Naive thymus-derived CD4-positive, alpha-beta T cell (primary cell): ENCODE measurements at regions not wholly inside any gene's neighbourhood (a gene's known extent, or its start where the extent isn't known, plus 50 kb on each side); places are given as distances from the start of the nearest gene placed in this dataset.
A peak's percentile ranks its signal among the peaks of the same experiment; 100 is the strongest.

ENCODE experiments used
- ATAC-seq: fragments of 150-1000 bp; cut with Tn5 transposase; 2 replicates; pipeline ENCODE4 v1.10.0; 2021; ENCODE audit warnings: mild to moderate bottlenecking, moderate library complexity
- CTCF ChIA-PET: fragments of 350-600 bp; sonication (Branson Sonifier 250); formaldehyde crosslinking; loops from one replicate; lab custom pipeline; 2021; ENCODE audit warnings: antibody characterized with exemption; lab: Charles Lee
- POLR2A ChIA-PET: fragments of 350-600 bp; sonication (Branson Sonifier 250); formaldehyde crosslinking; loops from one replicate; lab custom pipeline; 2021; ENCODE audit warnings: antibody characterized with exemption, inconsistent platforms; lab: Charles Lee
- DNase-seq, 9 donors: peaks; one replicate each; pipeline versions ENCODE4 v3.0.0 to v3.0.0-alpha.2; 2020 to 2022; ENCODE audit warnings: mixed read lengths in 1 of 9
- H3K27ac ChIP-seq: one replicate; pipeline ENCODE4 v1.7.0; 2013; ENCODE audit warnings: mild to moderate bottlenecking, low read depth, low read length, moderate library complexity
- H3K27me3 ChIP-seq, 2 donors: one replicate each; pipeline ENCODE4 v1.7.0; 2013; ENCODE audit warnings: low read length in 2 of 2, mild to moderate bottlenecking in 2 of 2, moderate library complexity in 2 of 2; ENCODE audit not compliant: control insufficient read depth in 2 of 2, insufficient read depth in 2 of 2
- H3K36me3 ChIP-seq, 3 experiments: 1 replicate in 2 of 3; 2 replicates in 1 of 3; pipeline ENCODE4 v1.7.0; 2013; ENCODE audit warnings: low read length in 3 of 3, mild to moderate bottlenecking in 3 of 3, moderate library complexity in 1 of 3; ENCODE audit not compliant: insufficient read depth in 3 of 3, control insufficient read depth in 2 of 3
- H3K4me1 ChIP-seq, 2 donors: one replicate each; pipeline ENCODE4 v1.7.0; 2013; ENCODE audit warnings: low read length in 2 of 2, mild to moderate bottlenecking in 2 of 2, moderate library complexity in 1 of 2; ENCODE audit not compliant: control insufficient read depth in 2 of 2, insufficient read depth in 2 of 2
- H3K4me3 ChIP-seq: 2 replicates; pipeline ENCODE4 v1.7.0; 2013; ENCODE audit warnings: mild to moderate bottlenecking, low read length
- H3K9me3 ChIP-seq, 3 experiments: 1 replicate in 2 of 3; 2 replicates in 1 of 3; pipeline ENCODE4 v1.7.0; 2013; ENCODE audit warnings: low read length in 3 of 3; ENCODE audit not compliant: control insufficient read depth in 2 of 3
- H3K27ac Mint-ChIP-seq, 9 donors: one replicate each; pipeline ENCODE4 v1.8.0; 2020 to 2022; ENCODE audit warnings: mixed read lengths in 9 of 9, mild to moderate bottlenecking in 8 of 9, moderate library complexity in 5 of 9, inconsistent platforms in 2 of 9
- H3K27me3 Mint-ChIP-seq, 5 donors: one replicate each; pipeline ENCODE4 v1.8.0; 2021 to 2022; ENCODE audit warnings: mixed read lengths in 5 of 5, mild to moderate bottlenecking in 1 of 5
- H3K36me3 Mint-ChIP-seq, 5 donors: one replicate each; pipeline ENCODE4 v1.8.0; 2020 to 2022; ENCODE audit warnings: mixed read lengths in 5 of 5, mild to moderate bottlenecking in 3 of 5, inconsistent platforms in 1 of 5
- H3K4me1 Mint-ChIP-seq, 7 donors: one replicate each; pipeline ENCODE4 v1.8.0; 2020 to 2022; ENCODE audit warnings: mixed read lengths in 7 of 7, mild to moderate bottlenecking in 3 of 7, inconsistent platforms in 1 of 7
- H3K4me3 Mint-ChIP-seq, 10 donors: one replicate each; pipeline ENCODE4 v1.8.0; 2020 to 2022; ENCODE audit warnings: mild to moderate bottlenecking in 10 of 10, mixed read lengths in 10 of 10, moderate library complexity in 6 of 10, inconsistent platforms in 2 of 10
- H3K9me3 Mint-ChIP-seq, 11 donors: one replicate each; pipeline ENCODE4 v1.8.0; 2020 to 2022; ENCODE audit warnings: mixed read lengths in 11 of 11, mild to moderate bottlenecking in 4 of 11, inconsistent platforms in 1 of 11, moderate library complexity in 1 of 11
- intact Hi-C, 2 donors: fragments of 100-400 bp; cut with micrococcal nuclease; formaldehyde crosslinking; loops; one replicate each; pipeline ENCODE4 v1.15.1; 2023

DNA sequence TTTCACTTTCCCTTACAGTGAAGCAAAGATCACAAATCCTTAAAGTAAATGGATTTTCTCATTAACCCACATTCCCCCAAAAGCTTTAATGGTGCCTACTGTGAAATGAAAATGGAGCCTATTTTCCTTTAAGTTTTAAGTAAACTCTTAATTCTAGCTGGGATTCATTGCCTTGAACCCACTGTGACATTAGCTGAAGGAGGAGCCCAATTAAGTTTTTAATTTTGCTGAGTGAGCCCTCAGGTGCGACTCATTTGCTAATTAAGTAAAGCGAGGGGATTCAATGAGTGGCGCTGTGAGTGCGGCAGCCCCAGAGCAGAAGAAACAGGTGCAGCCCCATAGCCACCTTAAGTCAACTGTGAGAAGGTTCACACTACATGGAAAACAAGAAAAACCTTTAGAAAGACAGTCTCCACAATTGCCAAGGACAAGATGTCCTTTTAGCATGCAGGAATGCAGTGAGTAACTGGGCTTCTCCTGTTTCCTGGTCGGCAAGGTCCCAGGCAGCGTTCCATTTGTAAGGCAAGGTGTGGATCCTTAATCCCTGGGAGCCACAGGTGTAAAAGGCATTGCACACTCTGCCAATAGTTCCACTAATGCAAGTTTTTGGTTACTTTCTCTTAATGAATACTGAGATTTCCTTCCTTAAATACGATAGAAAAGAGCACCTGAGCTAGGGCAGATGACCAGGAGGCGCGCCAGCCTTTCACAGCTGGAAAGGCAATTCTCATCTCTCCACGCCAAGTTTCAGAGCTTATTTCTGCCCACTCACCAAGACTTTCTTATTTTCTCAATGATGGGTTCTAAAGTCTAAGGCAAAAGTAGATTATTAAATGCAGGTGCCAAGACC lies 87.7 kb downstream of the TMEM18 start:
- no peak for ATAC-seq
- Histone ChIP-seq H3K36me3 (no peaks in the 10 kb centered on the region), H3K27ac (no peak overlapping the region), H3K9me3 (no peaks in the 10 kb centered on the region), H3K27me3 (no peaks in the 10 kb centered on the region), H3K4me3 (no peak overlapping the region), H3K4me1 (peaks cover 15 to 17% of the 10 kb centered on the region in 2 donors)
- H3K4me3 Mint-ChIP-seq = no peak overlapping the region
- ChIA-PET POLR2A (no interaction called here), CTCF (no interaction called here)
- no peaks in the 10 kb centered on the region for H3K9me3 Mint-ChIP-seq
- H3K36me3 Mint-ChIP-seq = no peaks in the 10 kb centered on the region
- H3K27me3 Mint-ChIP-seq = peaks cover 0 to 38% (median 5%) of the 10 kb centered on the region in 5 donors
- DNase-seq = no peak
- no peak overlapping the region for H3K27ac Mint-ChIP-seq
- intact Hi-C loops = no loop called here
- peaks cover 8 to 18% (median 13%) of the 10 kb centered on the region in 7 donors for H3K4me1 Mint-ChIP-seq

DNA sequence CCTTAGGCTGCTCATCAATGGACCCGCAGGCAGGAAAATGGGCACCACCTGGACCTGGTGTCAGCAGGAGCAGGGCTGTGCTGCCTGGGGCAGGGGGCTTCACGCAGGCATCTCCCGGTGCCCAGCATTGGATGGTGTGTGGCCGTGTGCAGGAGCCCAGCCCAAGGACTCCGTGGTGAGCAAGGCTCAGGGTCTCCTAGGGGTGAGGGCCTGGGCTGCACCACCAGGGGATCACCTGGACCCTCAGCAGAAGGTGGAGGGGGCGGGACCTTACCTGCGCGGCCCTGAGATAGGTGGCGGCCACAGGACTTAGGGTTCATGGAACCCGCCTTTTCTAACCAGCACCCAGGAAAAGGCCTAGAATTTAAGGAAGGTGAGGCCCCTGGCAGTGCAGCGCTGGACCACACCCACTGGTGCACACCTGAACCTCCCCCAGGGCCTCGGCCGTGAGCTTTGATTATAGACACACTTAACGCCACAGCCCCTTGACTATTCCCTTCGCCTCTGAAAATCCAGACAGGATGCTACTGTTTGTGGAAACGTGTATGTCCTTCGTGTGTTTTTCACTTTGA lies 89.0 kb downstream of the TMEM18 start:
- peaks cover 15 to 19% of the 10 kb centered on the region in 2 donors for H3K4me1 ChIP-seq
- no peaks in the 10 kb centered on the region for H3K9me3 ChIP-seq
- Mint-ChIP-seq H3K27me3 (peaks cover 0 to 38% (median 5%) of the 10 kb centered on the region in 5 donors), H3K4me3 (no peak overlapping the region), H3K36me3 (no peaks in the 10 kb centered on the region), H3K4me1 (peaks cover 8 to 23% (median 13%) of the 10 kb centered on the region in 7 donors), H3K9me3 (no peaks in the 10 kb centered on the region), H3K27ac (no peak overlapping the region)
- CTCF ChIA-PET = no interaction called here
- no peak overlapping the region for H3K27ac ChIP-seq
- no peak for ATAC-seq
- no peak overlapping the region for H3K4me3 ChIP-seq
- H3K36me3 ChIP-seq = no peaks in the 10 kb centered on the region
- POLR2A ChIA-PET = no interaction called here
- H3K27me3 ChIP-seq = no peaks in the 10 kb centered on the region
- no peak for DNase-seq
- intact Hi-C loops = no loop called here

DNA sequence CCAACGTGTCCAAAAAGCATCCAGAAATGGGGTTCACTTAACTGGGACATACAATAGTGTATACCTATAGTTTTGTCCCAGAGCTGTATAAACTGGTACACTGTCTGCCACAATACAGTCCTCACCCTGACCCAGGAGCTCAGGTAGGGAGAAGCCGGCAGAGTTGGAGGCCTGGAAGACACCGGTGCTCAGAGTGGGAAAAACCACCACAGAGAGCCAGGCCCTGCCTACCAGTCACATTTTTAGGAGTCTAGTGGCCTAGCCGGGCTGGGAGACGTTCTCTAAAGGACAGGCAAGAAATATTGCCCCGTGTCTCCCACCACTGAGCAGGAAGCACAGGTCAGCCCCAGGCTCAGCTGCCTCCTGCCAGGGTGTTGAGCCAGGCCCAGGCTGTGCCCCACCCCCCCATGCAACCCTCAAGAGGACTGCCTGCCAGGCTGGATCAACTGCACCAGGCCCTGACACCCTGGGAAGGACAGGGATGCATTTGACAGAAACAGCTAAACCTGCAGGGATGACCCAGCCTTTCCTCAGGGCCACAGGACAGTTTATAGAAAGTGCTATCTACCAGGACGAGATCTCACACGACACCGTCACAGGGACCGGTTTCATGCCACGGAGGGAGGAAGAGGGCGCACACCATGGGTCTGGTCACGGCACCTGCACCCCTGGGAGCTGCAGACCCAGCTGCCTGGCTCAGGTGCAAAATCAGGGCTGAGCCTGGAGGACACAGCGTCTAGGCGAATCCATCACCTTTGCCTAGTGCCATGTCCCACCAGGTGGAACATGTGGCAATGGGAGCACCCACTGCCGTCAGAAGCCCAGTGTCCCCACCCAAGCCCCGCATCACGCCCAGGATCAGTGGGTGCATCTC lies 89.9 kb downstream of the TMEM18 start:
- Mint-ChIP-seq H3K4me1 (peaks cover 8 to 23% (median 13%) of the 10 kb centered on the region in 7 donors), H3K4me3 (no peak overlapping the region), H3K27me3 (peaks cover 0 to 38% (median 5%) of the 10 kb centered on the region in 5 donors), H3K36me3 (no peaks in the 10 kb centered on the region), H3K27ac (no peak overlapping the region), H3K9me3 (no peaks in the 10 kb centered on the region)
- Histone ChIP-seq H3K36me3 (no peaks in the 10 kb centered on the region), H3K27me3 (no peaks in the 10 kb centered on the region), H3K9me3 (no peaks in the 10 kb centered on the region), H3K4me1 (peaks cover 15 to 19% of the 10 kb centered on the region in 2 donors), H3K27ac (no peak overlapping the region), H3K4me3 (no peak overlapping the region)
- DNase-seq (peak in 1 of 9 donors; percentile 17), ATAC-seq (no peak)
- intact Hi-C loops = no loop called here
- CTCF ChIA-PET = no interaction called here
- POLR2A ChIA-PET = no interaction called here

DNA sequence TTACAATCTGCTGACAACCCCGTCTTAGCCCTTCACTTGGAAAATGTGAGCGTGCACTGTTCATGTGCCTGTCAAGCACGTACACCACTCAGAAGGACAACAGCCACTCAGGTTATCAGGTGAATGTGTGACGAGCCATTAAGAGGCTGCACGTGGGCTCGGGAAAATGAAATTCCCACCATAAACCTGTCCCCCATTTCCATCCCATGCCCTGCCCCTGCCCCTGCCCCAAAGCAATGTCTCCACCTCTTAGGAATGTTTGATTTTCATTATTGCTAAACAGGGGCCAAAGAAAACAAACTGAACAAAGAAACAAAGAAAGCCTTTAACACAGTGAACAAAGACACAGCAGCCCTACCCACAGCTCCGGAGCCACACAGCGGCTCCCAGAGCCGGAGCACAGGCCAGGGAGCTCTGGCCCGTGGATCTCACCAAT lies 90.5 kb downstream of the TMEM18 start:
- H3K27me3 ChIP-seq = no peaks in the 10 kb centered on the region
- H3K9me3 Mint-ChIP-seq = no peaks in the 10 kb centered on the region
- intact Hi-C loops = no loop called here
- H3K27ac ChIP-seq = no peak overlapping the region
- peaks cover 15 to 19% of the 10 kb centered on the region in 2 donors for H3K4me1 ChIP-seq
- ChIA-PET CTCF (no interaction called here), POLR2A (no interaction called here)
- H3K36me3 Mint-ChIP-seq = no peaks in the 10 kb centered on the region
- ATAC-seq (no peak), DNase-seq (peak in 1 of 9 donors; percentile 3)
- peaks cover 8 to 23% (median 13%) of the 10 kb centered on the region in 7 donors for H3K4me1 Mint-ChIP-seq
- no peak overlapping the region for H3K27ac Mint-ChIP-seq
- no peak overlapping the region for H3K4me3 Mint-ChIP-seq
- H3K27me3 Mint-ChIP-seq = peaks cover 0 to 39% (median 5%) of the 10 kb centered on the region in 5 donors
- no peaks in the 10 kb centered on the region for H3K9me3 ChIP-seq
- H3K4me3 ChIP-seq = no peak overlapping the region
- H3K36me3 ChIP-seq = no peaks in the 10 kb centered on the region

DNA sequence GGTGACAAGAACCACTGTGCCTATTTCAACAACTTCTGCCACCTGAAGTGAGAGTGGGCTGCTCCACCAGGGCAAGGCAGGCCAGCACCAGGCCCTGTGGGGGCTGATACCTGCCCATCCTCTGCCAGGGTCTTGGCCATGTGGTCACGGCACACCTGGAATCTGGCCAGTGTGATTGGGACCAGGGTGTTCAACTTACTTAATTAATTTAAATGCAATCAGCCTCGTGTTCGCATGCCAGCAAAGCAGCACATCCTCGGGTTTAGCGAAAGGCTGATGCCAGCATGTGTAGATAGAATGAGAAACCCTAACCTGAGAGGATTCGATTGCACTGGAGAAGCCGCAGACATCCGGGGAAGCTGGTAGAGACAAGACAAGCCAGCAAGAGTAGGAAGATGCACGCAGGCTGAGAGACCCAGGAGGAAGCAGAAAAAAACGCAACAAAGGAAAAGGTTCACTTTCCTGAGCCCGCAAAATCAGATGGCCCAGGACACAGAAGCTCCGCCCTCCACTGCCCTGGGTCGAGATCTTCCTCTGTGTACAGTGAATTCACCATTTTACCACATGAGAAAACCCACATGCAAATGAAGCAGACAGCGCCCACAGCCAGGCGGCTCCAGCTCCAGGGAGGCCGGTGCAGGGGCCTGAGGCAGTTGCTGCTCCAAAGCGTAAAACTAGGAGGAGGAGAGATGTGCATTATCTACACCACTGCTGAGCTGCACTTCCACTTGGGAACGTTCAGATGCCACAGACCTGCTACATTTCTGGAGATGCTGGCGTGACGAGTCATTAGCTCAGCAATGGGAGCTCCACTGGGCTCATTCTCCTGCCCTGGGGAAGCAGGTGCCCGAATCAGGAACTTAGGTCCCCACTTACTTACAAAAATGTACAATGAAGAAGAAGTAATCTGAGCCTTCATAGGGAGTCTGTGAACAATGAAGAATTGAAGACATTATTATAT lies 92.1 kb downstream of the TMEM18 start:
- Mint-ChIP-seq H3K36me3 (no peaks in the 10 kb centered on the region), H3K4me3 (peak overlapping the region; percentile 64 to 85 (median 80)), H3K27ac (peak overlapping the region in 8 of 9 donors; percentile 15 to 91 (median 68)), H3K27me3 (peaks cover 0 to 32% (median 5%) of the 10 kb centered on the region in 5 donors), H3K9me3 (no peaks in the 10 kb centered on the region), H3K4me1 (peaks cover 8 to 23% (median 13%) of the 10 kb centered on the region in 7 donors)
- peak overlapping the region; percentile 35 for H3K4me3 ChIP-seq
- no peaks in the 10 kb centered on the region for H3K9me3 ChIP-seq
- DNase-seq (peak in 8 of 9 donors; percentile 39 to 70 (median 56)), ATAC-seq (peak; percentile 82)
- no peak overlapping the region for H3K27ac ChIP-seq
- ChIA-PET POLR2A (no interaction called here), CTCF (no interaction called here)
- H3K27me3 ChIP-seq = no peaks in the 10 kb centered on the region
- H3K36me3 ChIP-seq = no peaks in the 10 kb centered on the region
- intact Hi-C loops = no loop called here
- peaks cover 15 to 19% of the 10 kb centered on the region in 2 donors for H3K4me1 ChIP-seq

DNA sequence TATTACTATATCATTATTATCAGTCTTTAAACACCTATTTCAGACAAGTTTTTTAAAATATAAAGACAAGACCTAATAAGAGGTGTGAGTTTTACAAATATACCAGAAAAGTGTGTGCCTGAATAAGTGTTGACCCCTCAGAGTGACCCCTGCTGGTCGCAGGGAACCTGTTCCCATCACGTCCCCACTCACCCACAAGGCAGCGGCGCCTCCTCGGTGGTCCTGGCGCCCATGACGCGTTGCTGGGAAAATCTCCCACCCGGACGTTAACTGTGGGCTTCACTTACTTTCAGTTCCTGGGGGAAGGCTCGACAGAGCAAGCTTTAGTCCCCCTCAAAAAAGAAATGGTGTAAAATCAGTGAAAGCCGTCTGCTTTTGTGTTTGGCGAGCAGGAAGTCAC lies 93.5 kb downstream of the TMEM18 start:
- ATAC-seq = no peak
- Mint-ChIP-seq H3K36me3 (no peaks in the 10 kb centered on the region), H3K4me1 (peaks cover 8 to 23% (median 13%) of the 10 kb centered on the region in 7 donors), H3K27me3 (peaks cover 0 to 21% (median 2%) of the 10 kb centered on the region in 5 donors), H3K27ac (no peak overlapping the region), H3K4me3 (no peak overlapping the region), H3K9me3 (no peaks in the 10 kb centered on the region)
- Histone ChIP-seq H3K9me3 (no peaks in the 10 kb centered on the region), H3K4me1 (peaks cover 15 to 19% of the 10 kb centered on the region in 2 donors), H3K27ac (no peak overlapping the region), H3K36me3 (no peaks in the 10 kb centered on the region), H3K4me3 (no peak overlapping the region), H3K27me3 (no peaks in the 10 kb centered on the region)
- CTCF ChIA-PET = no interaction called here
- POLR2A ChIA-PET = interaction anchor here (0.6 kb wide), 1 partner anchor 13 kb away, joined by 3 read pairs; no protein-coding TSS in a partner anchor
- intact Hi-C loops = no loop called here
- no peak for DNase-seq
